Endothelial cell of umbilical vein (primary cell): ENCODE measurements at regions not wholly inside any gene's neighbourhood (a gene's known extent, or its start where the extent isn't known, plus 50 kb on each side); places are given as distances from the start of the nearest gene placed in this dataset.

Experiments used
- BruUV-seq: library from RNA; stranded (reverse); fragments of 400-500 nt; replicated peaks from 2 replicates; lab custom pipeline; 2021; lab: Mats Ljungman, UMichigan
- CTCF ChIA-PET: fragments of 300-600, 350-600 bp; sonication (Branson Sonifier 250); formaldehyde crosslinking; loops from one replicate; lab custom pipeline; 2021; ENCODE audit warnings: antibody characterized with exemption, inconsistent platforms; lab: Charles Lee
- POLR2A ChIA-PET: fragments of 300-600, 350-600 bp; sonication (Branson Sonifier 250); formaldehyde crosslinking; loops from one replicate; lab custom pipeline; 2021; ENCODE audit warnings: antibody characterized with exemption, inconsistent platforms; lab: Charles Lee
- DNase-seq: peaks from one replicate; pipeline ENCODE4 v3.0.0-alpha.2; 2011; ENCODE audit warnings: low read depth, low spot score
- FAIRE-seq: peaks from 2 replicates; lab custom pipeline; 2011; peaks lifted over from hg19 to GRCh38; lab: Jason Lieb, UNC
- H2AFZ ChIP-seq: 2 replicates; pipeline ENCODE4 v1.6.0; 2012; ENCODE audit warnings: low read depth, low read length, control low read depth, inconsistent platforms
- H3K27ac ChIP-seq: 2 replicates; pipeline ENCODE4 v1.5.1; 2011; ENCODE audit warnings: low read depth, mild to moderate bottlenecking, control low read depth, low read length, moderate library complexity; ENCODE audit not compliant: insufficient read depth
- H3K27me3 ChIP-seq, 2 experiments: 2 replicates each; pipeline versions ENCODE4 v1.6.0 to v1.6.1; 2011; ENCODE audit warnings: low read length in 2 of 2, mixed read lengths in 1 of 2; ENCODE audit not compliant: control insufficient read depth in 2 of 2, insufficient read depth in 2 of 2
- H3K36me3 ChIP-seq, 2 experiments: 2 replicates in 1 of 2; 3 replicates in 1 of 2; pipeline ENCODE4 v1.5.1; 2011; ENCODE audit warnings: low read length in 2 of 2, mild to moderate bottlenecking in 1 of 2, moderate library complexity in 1 of 2; ENCODE audit not compliant: control insufficient read depth in 2 of 2, insufficient read depth in 2 of 2; ENCODE audit errors: extremely low read depth in 1 of 2
- H3K4me1 ChIP-seq: 3 replicates; pipeline ENCODE4 v1.5.1; 2011; ENCODE audit warnings: mild to moderate bottlenecking, low read length; ENCODE audit not compliant: control insufficient read depth, insufficient read depth; ENCODE audit errors: extremely low read depth
- H3K4me2 ChIP-seq: 2 replicates; pipeline ENCODE4 v1.6.1; 2011; ENCODE audit warnings: low read length, control low read depth, mixed read lengths; ENCODE audit not compliant: insufficient read depth
- H3K4me3 ChIP-seq, 3 experiments: fragments of 200-600 bp in 1 of 3; sonication (generic), shearing (Covaris generic) in 1 of 3; replicated peaks in 1 of 3; 2 replicates each; pipeline ENCODE4 v1.5.1; 2011 to 2016; ENCODE audit warnings: control low read depth in 3 of 3, low read length in 3 of 3, mild to moderate bottlenecking in 2 of 3, inconsistent platforms in 1 of 3, low read depth in 1 of 3, moderate library complexity in 1 of 3; ENCODE audit not compliant: insufficient read depth in 1 of 3
- H3K79me2 ChIP-seq: 2 replicates; pipeline ENCODE4 v1.6.0; 2012; ENCODE audit warnings: low read length, inconsistent platforms; ENCODE audit not compliant: control insufficient read depth, insufficient read depth
- H3K9ac ChIP-seq: replicated peaks from 2 replicates; pipeline ENCODE3; 2011; ENCODE audit warnings: low read length, control low read depth; ENCODE audit not compliant: insufficient read depth; ENCODE audit errors: extremely low read depth
- H3K9me1 ChIP-seq: replicated peaks from 3 replicates; pipeline ENCODE4 v1.6.0; 2011; ENCODE audit warnings: mild to moderate bottlenecking, low read length; ENCODE audit not compliant: control insufficient read depth, insufficient read depth; ENCODE audit errors: extremely low read depth
- H3K9me3 ChIP-seq: replicated peaks from 2 replicates; pipeline ENCODE4 v1.5.1; 2012; ENCODE audit warnings: low read length, inconsistent platforms; ENCODE audit not compliant: control insufficient read depth, insufficient read depth
- H4K20me1 ChIP-seq: replicated peaks from 2 replicates; pipeline ENCODE3; 2011; ENCODE audit warnings: mild to moderate bottlenecking, low read length; ENCODE audit not compliant: control insufficient read depth, insufficient read depth; ENCODE audit errors: extremely low read depth
- MYC ChIP-seq: IDR thresholded peaks from one replicate; pipeline ENCODE4 v1.6.1; 2011; ENCODE audit warnings: mild to moderate bottlenecking, low read depth, low read length
- POLR2A ChIP-seq: IDR thresholded peaks from 2 replicates; pipeline ENCODE4 v1.6.1; 2012; ENCODE audit warnings: low read depth, mild to moderate bottlenecking, control low read depth, low read length
- POLR2AphosphoS5 ChIP-seq: IDR thresholded peaks from 2 replicates; pipeline ENCODE4 v1.6.1; 2012; ENCODE audit warnings: low read depth, mild to moderate bottlenecking, control low read depth, low read length, moderate library complexity; ENCODE audit not compliant: insufficient read depth
- dilution Hi-C: fragments of 300-500 bp; cut with MboI; formaldehyde crosslinking; loops from one replicate; pipeline ENCODE4 v1.15.0; 2019; ENCODE audit warnings: low sequenced_read_pairs; ENCODE audit not compliant: extremely low pct_ligation_motif_present
- intact Hi-C: fragments of 100-400 bp; cut with micrococcal nuclease; formaldehyde crosslinking; loops from one replicate; pipeline ENCODE4 v1.10.0; 2022
- TF ChIP-seq, protein P1 (sequence below), 2 donors: IDR thresholded peaks; 1 replicate in 1 of 2; 2 replicates in 1 of 2; pipeline ENCODE4 v1.5.1; 2011; ENCODE audit warnings: low read length in 2 of 2, mild to moderate bottlenecking in 2 of 2, moderate library complexity in 2 of 2, control low read depth in 1 of 2, inconsistent platforms in 1 of 2, low read depth in 1 of 2; ENCODE audit not compliant: insufficient read depth in 1 of 2; ENCODE audit errors: extremely low read depth in 1 of 2

DNA sequence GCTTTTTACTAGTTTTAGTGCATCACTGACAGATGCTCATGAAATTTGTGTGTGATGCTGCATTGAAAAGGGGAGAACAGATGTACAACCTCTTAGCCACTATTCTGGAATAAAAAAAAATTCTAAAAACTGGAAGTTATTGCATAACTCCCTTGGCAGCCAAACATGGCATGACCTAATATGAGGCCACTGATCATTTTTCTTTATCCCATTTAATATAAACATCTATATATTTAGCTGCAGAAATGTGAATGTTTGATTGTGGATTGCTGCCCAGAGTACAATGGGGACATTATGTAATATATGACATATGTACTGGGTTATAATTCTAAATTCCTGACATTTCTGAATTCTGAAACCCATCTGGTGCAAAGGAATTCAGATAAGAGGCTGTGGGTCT, 86.5 kb downstream of the CDCA7 start:
- POLR2A ChIA-PET, result no interaction called here
- Histone ChIP-seq H3K36me3 (no peaks in the 10 kb centered on the region), H3K79me2 (no peaks in the 10 kb centered on the region), H4K20me1 (no peaks in the 10 kb centered on the region), H3K9ac (no peak overlapping the region), H3K9me3 (no peaks in the 10 kb centered on the region), H2AFZ (no peak overlapping the region), H3K27me3 (peaks cover 3 to 9% of the 10 kb centered on the region in 2 experiments), H3K27ac (no peak overlapping the region), H3K9me1 (no peaks in the 10 kb centered on the region), H3K4me1 (no peaks in the 10 kb centered on the region), H3K4me2 (no peak overlapping the region), H3K4me3 (no peak overlapping the region)
- no TSS peak for BruUV-seq
- DNase-seq, result no peak
- dilution Hi-C loops (no loop called here), intact Hi-C loops (no loop called here)
- CTCF ChIA-PET, result no interaction called here
- FAIRE-seq, result no peak
- TF ChIP-seq POLR2AphosphoS5 (no peak), POLR2A (no peak)

DNA sequence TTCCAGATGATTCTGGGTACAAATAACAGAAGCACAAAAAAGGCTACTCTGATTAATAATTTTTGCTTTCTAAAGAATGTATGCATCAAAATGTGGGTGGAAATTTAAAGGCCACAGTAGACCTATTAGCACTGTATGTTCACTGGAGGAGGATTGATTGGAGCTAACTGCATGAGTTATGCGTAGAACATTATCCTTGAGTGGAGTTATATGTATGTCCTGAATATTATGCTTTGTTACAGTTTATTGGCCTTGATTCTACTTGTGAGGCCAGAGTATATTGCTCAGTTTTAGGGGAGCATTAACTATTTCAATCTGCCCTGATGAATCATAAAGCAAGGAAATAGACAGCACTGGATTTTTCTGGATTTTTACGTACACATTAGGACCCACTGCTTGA, 87.9 kb downstream of the CDCA7 start:
- no TSS peak for BruUV-seq
- Histone ChIP-seq H3K4me3 (no peak overlapping the region), H3K4me2 (no peak overlapping the region), H4K20me1 (no peaks in the 10 kb centered on the region), H2AFZ (no peak overlapping the region), H3K36me3 (no peaks in the 10 kb centered on the region), H3K9ac (no peak overlapping the region), H3K4me1 (no peaks in the 10 kb centered on the region), H3K27me3 (peaks cover 3 to 7% of the 10 kb centered on the region in 2 experiments), H3K9me1 (no peaks in the 10 kb centered on the region), H3K9me3 (no peaks in the 10 kb centered on the region), H3K79me2 (no peaks in the 10 kb centered on the region), H3K27ac (no peak overlapping the region)
- intact Hi-C loops (no loop called here), dilution Hi-C loops (no loop called here)
- no peak for FAIRE-seq
- DNase-seq, result no peak
- TF ChIP-seq, protein P1, sequence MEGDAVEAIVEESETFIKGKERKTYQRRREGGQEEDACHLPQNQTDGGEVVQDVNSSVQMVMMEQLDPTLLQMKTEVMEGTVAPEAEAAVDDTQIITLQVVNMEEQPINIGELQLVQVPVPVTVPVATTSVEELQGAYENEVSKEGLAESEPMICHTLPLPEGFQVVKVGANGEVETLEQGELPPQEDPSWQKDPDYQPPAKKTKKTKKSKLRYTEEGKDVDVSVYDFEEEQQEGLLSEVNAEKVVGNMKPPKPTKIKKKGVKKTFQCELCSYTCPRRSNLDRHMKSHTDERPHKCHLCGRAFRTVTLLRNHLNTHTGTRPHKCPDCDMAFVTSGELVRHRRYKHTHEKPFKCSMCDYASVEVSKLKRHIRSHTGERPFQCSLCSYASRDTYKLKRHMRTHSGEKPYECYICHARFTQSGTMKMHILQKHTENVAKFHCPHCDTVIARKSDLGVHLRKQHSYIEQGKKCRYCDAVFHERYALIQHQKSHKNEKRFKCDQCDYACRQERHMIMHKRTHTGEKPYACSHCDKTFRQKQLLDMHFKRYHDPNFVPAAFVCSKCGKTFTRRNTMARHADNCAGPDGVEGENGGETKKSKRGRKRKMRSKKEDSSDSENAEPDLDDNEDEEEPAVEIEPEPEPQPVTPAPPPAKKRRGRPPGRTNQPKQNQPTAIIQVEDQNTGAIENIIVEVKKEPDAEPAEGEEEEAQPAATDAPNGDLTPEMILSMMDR (IDR thresholded peaks at IDR 0.05; ENCODE audit: extremely low read depth in 1 of 2, insufficient read depth in 1 of 2, low read depth in 1 of 2, low read length in 2 of 2), result no peak
- TF ChIP-seq MYC (no peak), POLR2AphosphoS5 (no peak)
- ChIA-PET CTCF (interaction anchor here (0.9 kb wide), 1 partner anchor 422 kb away, joined by 3 read pairs; no protein-coding TSS in a partner anchor), POLR2A (no interaction called here)
